GM19468 (cell line): ENCODE measurements at regions not wholly inside any gene's neighbourhood (a gene's known extent, or its start where the extent isn't known, plus 50 kb on each side); places are given as distances from the start of the nearest gene placed in this dataset.
"Not testable (repeated sequence)": the region's sequence is repeated elsewhere in the genome, so short reads cannot be mapped to it uniquely, and the experiment has no call there.

Experiments
- ATAC-seq: cut with Tn5 transposase; IDR thresholded peaks from one replicate; pipeline ENCODE4 v1.9.1; 2021; ENCODE audit warnings: mild to moderate bottlenecking, moderate library complexity, moderate number of reproducible peaks; ENCODE audit not compliant: unreplicated experiment; ENCODE audit errors: extremely low read depth

DNA sequence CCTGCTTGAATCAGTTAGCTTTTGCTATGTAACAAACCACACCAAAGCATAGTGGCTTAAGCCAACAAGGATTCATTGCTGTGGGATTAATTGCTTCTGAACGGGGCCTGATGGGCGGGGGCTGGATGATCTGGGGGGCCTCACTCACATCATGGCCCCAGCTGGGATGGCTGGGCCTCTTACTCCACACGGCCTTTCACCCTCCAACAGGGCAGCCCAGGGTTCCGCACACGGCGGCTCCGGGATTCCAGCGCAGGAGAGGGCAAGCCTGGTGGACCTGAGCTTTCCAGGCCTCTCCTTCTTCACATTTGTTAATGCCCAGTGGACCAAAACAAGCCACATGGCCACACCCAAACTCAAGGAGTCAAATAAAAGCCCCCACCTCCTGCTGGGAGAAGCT lies 86.3 kb upstream of the PHLPP1 start:
- ATAC-seq: no peak

GRCh38 chr18:62631173-62631572 lies 84.2 kb upstream of the PHLPP1 start:
- no peak for ATAC-seq

- ATAC-seq: no peak
These were observed 82.4 kb upstream of the PHLPP1 start for GRCh38 chr18:62632788-62633455.

GRCh38 chr18:62634458-62634857 lies 80.9 kb upstream of the PHLPP1 start:
- no peak for ATAC-seq

DNA sequence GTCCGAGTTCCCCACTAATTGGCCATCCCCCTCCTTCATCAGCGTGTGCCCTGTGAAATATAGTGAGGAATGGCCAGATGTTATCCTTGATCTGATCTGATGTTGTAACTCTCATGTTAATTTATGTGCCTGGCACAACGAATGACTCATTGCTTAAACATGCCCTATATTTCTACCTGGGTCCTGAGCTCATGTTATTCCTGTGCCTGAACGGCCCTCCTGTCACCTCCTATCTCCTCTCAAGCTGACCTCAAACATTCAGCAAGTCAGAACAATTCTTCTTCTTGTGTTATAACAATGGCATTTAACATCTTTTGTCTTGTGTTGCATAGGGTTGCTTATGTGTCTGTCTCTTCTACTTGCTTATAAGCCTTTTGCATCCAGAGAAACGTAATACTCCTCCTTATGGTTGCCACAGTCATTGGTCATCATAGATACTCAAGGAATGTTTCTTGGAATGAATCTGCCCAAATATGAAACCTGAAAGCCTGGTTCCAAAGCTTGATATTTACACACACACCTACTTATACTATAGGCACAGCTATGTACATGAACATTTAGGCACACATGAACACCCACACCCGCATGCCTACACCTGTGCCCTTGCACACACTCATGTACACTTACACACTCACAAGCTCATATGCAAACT lies 80.2 kb upstream of the PHLPP1 start:
- no peak for ATAC-seq

GRCh38 chr18:62637403-62637802 lies 77.9 kb upstream of the PHLPP1 start:
- no peak for ATAC-seq

DNA sequence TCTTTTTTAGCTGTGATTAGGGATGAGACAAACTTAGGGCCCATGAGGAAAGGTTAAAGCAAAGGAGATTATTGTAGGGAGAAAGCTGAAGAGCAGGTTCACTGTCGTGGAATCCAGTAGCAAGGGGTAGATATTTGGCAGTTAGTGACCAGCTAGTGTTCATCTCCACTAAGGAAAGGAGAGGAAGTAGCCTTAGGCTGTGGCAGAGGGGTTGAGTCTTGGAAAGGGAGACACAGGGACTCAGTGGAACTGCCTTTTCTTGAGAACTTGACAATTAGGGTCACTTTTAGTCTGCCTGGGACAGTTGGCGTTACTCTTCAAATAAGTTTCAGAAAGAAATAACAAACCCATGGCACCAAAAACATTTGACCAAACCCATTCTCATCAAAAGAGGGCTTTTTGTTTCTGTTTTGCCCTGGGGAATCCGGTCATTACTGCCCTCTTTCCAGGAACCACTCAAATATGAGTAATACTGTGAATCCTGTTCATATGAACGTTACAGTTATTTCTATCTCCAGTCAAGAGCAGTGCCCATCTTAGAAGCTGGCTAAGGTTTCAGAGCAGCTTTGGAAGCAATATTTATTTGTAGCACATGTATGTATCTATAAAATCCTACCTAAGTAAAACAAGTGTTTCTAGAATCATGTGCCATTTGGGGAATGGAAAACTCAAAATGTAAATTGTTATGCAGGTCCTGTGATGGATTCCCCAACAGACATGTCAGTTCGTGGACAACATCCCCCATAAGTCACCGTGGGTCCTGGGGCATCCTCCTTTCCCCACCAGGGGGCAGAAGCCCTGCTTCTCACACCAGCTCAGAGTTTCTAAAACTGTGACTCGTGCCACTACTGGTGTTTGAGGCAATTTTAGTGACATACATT lies 77.3 kb upstream of the PHLPP1 start:
- ATAC-seq: peak; percentile 67

GRCh38 chr18:62643181-62643580 lies 72.2 kb upstream of the PHLPP1 start:
- ATAC-seq: no peak

DNA sequence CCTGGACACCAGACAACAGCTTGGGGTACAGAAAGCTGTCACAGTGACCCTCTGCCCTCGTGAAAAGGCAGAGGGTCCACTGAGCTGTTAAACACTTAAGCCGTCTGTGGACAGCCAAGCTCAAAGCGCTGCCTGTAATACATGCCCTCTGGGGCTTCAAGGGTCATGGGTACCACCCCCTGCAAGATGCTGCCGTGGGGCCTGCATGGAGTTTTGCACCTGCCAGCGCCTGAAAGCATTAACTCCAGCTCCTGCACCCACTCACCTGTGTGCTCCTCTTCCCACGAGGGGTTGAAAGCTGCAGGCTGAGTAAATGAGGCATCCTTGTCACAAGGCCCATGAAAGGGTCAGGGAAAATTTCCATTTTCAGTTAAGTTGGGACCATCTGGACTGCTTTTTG lies 70.6 kb upstream of the PHLPP1 start:
- no peak for ATAC-seq

- ATAC-seq: no peak
These were observed 68.2 kb upstream of the PHLPP1 start for GRCh38 chr18:62647179-62647578.

DNA sequence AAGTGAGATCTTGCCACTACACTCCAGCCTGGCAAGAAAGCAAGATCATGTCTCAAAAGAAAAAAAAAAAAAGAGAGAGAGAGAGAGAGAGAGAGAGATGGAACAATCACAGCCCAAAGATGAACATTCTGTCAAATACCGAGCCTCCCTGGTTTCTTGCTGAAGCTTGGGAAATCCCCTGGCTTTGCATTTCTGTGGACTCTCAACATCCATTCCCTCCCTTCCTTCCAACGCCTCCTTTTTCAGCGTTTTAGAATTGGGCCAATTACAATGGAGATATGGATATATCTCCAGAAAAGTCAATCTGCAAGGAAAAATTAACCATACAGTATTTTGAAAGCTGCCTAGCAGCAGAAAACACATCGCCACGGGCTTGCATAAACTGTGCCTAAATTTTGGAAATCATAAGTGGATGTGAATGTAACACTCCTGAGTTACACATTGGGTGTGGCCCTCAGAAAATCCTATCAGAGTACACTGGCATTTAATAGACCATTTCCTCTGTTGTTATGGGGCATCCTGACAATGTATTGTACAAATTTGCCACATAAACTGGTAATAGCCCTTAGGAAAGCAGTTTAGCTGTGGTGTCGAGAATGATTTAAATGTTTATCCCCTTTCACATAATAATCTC lies 67.2 kb upstream of the PHLPP1 start:
- ATAC-seq: no peak

DNA sequence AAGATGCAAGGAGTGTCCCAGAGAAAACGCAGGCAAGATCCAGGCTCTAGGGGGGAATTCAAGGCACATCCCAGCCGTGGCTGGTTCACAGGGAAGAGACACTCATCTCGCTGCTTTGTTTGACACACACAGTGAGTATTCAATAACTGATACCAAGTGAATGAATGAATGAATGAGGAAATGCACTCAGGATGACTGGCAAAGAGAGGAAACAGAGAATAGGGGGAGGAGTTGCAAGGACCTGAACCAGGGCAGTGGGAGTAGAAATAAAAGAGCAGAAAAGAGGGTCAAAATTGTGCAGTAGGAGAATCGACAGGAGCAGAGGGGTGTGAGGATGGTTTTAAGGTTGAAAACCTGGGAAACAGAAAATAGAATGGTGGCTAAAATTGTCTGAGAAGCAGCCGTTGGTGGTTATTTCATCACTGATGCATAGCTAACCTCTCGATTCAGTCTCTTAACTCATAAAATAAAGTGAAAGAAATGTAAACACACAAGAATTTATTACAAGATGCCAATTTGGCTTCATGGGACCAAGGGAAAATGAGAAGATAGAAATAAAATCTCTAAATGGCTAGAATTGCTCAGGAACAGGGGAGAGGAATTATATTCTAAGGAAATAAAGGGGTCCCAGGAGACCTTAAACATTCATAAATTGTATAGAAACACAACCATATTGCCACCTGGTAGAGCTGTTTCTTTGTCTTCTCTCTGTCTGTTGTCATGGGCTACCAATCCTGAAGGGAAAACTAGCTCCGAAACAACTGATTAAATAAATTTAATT lies 63.9 kb upstream of the PHLPP1 start:
- no peak for ATAC-seq

- not testable (repeated sequence) for ATAC-seq
These were observed 63.2 kb upstream of the PHLPP1 start for GRCh38 chr18:62652057-62652629.

DNA sequence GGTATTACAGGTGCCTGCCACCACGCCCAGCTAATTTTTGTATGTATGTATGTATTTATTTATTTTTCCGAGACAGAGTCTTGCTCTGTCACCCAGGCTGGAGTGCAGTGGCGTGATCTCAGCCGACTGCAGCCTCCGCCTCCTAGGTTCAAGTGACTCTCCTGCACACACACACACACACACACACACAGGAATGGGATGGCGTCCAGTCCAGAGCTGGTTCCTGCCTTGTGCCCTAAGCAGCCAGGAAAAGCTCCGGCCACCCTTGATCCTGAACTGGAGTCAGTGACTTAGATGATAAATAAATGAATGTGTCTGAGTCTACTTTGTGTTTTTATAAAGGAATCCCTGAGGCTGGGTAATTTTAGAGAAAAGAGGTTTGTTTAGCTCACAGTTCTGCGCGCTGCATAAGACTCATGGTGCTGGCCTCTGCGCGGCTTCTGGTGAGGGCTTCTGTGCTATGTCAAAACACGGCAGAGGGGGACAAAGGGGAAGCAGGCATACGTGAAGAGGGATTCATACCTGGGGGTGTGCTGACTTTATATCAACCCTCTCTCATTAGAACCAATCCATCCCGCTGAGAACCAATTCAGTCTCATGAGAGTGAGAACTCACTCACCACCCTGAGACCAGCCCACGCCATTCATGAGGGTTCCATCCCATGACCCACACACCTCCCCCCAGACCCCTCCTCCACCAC lies 59.7 kb upstream of the PHLPP1 start:
- no peak for ATAC-seq

DNA sequence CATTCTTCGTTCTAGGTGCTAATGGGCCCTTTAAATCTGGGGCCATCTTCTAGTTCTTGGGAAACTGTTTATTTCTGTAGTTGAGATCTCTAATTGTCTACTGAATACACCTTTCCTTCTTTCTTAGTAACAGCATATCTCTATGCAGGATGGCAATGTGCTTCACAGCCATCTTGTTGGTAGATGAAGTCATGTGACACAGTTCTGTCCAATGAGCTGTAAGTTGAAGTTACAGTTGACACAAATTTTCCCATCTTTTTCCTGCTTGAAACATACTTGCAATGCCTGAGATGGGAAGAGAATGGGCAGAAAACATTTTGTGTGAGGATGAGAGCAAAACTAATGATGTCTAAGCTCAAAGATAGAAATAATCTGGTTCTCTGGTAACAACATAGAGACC lies 57.3 kb upstream of the PHLPP1 start:
- ATAC-seq: no peak

DNA sequence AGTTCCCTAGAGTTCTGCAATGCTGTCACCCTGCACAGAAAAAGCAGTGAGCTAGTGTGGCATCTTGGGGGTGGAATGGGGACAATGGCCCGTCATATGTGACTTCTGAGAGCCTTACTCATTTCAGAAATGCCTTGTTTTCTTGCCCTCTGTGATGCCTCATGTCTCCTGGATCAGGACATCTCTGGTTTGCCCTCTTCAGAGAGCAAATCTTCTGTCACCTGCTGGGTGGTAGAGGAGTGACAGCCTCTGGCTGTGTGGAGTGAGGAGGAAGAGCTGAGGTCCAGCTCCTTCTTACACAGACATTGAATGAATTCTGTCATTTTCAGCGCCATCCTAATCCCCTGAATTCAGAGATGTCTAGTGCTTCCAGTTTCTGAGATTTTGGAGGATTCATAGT lies 55.6 kb upstream of the PHLPP1 start:
- no peak for ATAC-seq

DNA sequence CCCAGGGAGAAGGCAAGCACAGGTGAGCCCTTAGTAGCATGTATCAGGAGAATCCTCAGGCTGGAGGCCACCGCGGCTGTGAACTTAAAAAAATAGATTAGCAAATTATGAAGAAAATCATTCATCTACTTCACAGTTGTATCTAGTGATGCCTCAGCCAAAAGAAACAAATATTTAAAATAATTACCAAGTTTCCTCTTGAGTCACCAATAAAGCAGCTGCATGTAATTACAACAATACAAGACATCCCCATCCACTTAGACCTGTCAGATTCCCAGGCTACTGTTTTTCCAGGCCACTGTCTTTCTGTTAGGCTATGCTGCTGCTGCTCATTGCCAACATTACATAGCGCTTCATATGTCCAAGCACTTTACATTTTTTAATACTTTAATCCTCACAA lies 54.6 kb upstream of the PHLPP1 start:
- no peak for ATAC-seq

DNA sequence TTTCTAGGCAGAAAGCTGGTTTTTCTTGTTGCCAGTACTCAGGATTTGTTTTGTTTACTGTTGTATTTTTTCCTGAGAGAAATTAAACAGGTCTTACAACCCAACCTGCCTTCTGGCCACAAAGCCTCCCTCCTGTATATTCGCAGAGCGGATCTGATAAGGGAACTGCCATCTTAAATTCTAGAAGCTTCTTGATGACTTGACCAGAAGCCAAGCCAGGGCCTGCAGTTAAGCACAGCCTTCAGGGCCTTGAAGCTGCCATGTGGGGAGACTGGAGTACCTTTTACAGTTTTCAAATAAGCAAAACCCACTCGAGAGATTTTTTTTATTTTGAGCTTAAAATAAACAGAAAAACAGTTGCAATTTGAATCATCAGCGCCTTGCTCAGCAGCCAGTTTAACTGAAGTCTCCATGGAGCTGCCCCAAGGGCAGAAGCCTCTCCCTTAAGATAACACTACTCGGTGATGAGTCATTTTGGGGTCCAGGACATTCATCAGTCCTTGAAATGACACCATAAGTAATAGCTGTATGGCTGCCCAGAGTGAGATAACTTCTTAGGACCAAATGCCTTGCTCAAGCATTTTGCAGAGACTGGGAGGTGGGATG lies 51.5 kb upstream of the PHLPP1 start:
- ATAC-seq: no peak

GRCh38 chr18:62664414-62664813 lies 50.9 kb upstream of the PHLPP1 start:
- ATAC-seq: no peak
